T47D (cell line): ENCODE measurements at regions not wholly inside any gene's neighbourhood (a gene's known extent, or its start where the extent isn't known, plus 50 kb on each side); places are given as distances from the start of the nearest gene placed in this dataset.
"Not testable (repeated sequence)": the region's sequence is repeated elsewhere in the genome, so short reads cannot be mapped to it uniquely, and the experiment has no call there.

ENCODE experiments used
- DNase-seq, 2 experiments: peaks; one replicate each; pipeline versions ENCODE4 v3.0.0 to v3.0.0-alpha.2; 2011 to 2012; ENCODE audit warnings: low read depth in 1 of 2, low spot score in 1 of 2
- JUND ChIP-seq: IDR thresholded peaks from 2 replicates; pipeline ENCODE4 v1.6.1; 2012; ENCODE audit warnings: low read depth
- in situ Hi-C: cut with HindIII; loops from 2 replicates; pipeline ENCODE4 v1.10.0; 2016; ENCODE audit warnings: low sequenced_read_pairs, low pct_unique_long_range_greater_than_20kb

DNA sequence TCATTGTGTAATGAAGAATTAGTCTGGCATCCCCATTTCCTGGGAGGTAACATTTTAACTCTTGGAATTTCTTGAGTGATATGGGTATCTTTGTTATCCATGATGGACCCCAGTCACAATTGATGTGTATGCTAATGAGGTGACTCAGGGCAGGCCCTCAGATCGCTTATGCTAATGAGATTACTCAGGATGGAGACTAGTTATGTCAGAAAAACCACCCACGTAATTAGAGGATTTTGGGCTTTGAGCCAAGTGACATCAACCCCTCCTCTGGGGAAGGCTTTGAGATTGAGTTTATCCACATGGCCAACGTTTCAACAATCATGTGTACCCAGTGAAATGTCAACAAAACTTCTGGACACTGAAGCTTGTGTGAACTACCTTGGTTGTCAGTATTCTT is 772.7 kb downstream of the STPG2 start:
- no peak for DNase-seq
- no peak for TF ChIP-seq JUND
- in situ Hi-C loops: no loop called here

DNA sequence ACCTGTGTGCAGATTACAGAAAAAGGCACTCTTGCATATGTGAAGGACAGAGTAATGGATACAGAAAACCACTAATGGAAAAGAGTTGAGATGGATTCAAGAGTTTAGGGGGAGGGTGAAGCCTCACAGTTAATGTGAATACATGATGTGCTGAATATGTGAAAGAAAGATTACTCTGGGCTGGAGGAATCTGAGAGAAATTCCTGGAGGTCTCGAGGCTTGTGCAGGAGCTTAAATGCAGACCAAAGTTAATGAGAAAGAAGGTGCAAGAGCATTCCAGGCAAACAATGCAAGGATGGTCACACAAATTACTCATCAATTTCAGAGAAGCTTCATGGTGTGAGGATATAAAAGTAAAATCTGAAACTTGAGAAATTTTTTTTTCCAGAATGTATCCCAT is 768.8 kb downstream of the STPG2 start:
- no peak for TF ChIP-seq JUND
- DNase-seq: no peak
- in situ Hi-C loops: no loop called here

DNA sequence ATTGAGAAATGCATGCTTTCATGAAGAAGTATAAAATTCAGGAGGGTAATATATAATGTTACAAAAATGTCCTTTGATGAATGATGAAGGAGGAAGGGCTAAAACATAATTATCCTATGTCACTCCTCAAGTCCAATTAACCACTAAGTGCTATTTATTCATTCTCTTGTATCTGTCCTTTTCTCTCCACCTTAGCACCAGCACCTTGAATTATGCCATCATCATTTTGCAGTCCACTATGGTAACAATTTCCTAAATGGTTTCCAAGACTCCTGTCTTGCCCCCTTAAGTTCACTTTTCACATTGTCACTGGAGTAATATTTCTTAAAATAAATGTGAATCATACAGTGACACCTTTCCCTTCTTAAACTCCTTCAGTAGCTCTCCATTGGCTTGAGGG is 756.3 kb downstream of the STPG2 start:
- in situ Hi-C loops: no loop called here
- no peak for DNase-seq
- TF ChIP-seq JUND: no peak

DNA sequence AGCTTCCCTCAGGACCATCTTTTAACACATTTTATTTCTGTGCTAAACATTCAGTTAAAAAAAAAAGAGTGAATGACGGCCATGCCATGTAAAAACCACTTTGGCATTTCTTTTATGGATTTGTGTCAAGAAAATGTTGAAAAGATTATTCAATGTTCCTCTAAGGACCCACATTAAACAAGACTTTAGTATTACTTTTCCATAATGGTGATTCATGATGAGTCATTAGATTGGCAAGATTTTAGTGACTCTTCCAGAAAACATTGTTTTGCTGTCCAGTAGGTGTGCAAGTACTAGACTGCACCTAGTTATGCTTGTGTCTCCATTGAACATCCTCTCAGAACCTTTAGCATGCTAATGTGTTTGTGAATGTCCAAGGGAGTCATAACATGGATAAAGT is 748.6 kb downstream of the STPG2 start:
- no peak for TF ChIP-seq JUND
- in situ Hi-C loops: no loop called here
- DNase-seq: no peak

DNA sequence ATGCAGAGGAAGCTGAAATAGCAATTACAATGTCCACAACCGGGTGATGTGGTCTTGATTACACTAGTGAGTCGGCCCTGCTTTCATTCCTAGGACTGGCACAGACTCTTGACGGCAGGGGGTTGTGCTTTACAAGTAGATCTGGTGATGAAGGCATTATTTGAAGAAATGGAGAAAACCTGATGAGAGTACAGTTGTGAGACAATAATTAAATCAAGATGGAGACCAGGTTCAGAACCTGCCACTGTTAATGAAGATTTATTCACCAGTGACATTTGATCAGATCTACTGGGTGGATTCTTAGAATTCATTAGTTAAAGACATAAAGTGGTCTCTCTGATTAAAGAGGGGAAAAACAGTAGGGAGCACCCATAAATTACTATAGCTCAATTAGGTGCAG is 747.2 kb downstream of the STPG2 start:
- in situ Hi-C loops: no loop called here
- no peak for TF ChIP-seq JUND
- no peak for DNase-seq

DNA sequence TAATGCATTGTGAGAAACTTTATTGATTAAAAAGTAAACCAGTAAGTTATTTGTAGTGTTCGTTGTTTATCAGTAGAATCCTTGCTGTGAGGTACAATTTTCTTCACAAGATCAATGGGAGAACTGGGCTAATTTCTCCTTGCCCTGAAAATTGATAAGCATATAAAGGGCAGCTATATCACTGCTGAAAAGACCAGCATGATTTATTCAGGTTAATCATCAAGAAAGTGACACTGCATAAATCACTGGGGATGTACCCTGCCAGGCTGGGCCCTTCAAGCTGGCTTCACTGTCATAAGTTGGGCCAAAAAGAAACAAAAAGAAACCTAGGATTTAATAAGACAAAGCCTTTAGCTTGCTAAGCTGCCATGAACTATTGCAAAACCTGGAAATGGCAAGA is 746.7 kb downstream of the STPG2 start:
- DNase-seq: no peak
- TF ChIP-seq JUND: no peak
- in situ Hi-C loops: no loop called here

- in situ Hi-C loops: no loop called here
Measured at GRCh38 chr4:97404876-97405523, 738.3 kb downstream of the STPG2 start.

GRCh38 chr4:97411356-97411755 is 731.9 kb downstream of the STPG2 start:
- no peak for TF ChIP-seq JUND
- no peak for DNase-seq
- in situ Hi-C loops: no loop called here

More at GRCh38 chr4:97404876-97405523, 738.3 kb downstream of the STPG2 start:
- TF ChIP-seq JUND: no peak
- DNase-seq: no peak

DNA sequence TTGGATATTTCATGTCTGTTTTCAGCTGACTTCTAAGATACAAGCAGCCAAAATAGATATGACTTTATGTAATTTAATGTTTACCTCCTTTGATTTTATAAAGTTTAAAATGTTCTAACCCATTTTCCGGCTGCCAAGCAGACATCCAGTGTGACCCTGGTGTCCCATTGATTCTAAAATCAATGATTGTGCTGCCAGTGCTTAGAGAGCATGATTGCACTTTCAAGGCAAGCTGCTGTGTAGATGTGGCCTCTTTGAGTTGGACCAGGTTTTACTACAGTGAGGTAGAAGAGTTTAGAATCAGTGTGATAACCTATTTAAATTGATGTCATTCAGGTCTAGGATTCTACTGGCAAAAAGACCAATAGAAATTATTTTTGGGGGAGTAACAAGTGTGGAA is 730.9 kb downstream of the STPG2 start:
- no peak for TF ChIP-seq JUND
- in situ Hi-C loops: no loop called here
- no peak for DNase-seq

- DNase-seq: no peak
- TF ChIP-seq JUND: no peak
- in situ Hi-C loops: no loop called here
Measured at GRCh38 chr4:97414161-97414560, 729.1 kb downstream of the STPG2 start.

- DNase-seq: no peak
- in situ Hi-C loops: no loop called here
- no peak for TF ChIP-seq JUND
Measured at GRCh38 chr4:97432551-97432950, 710.7 kb downstream of the STPG2 start.

- in situ Hi-C loops, DNase-seq: not testable (repeated sequence)
Measured at GRCh38 chr4:97437998-97438705, 705.1 kb downstream of the STPG2 start.

- no peak for TF ChIP-seq JUND
- no peak for DNase-seq
- in situ Hi-C loops: no loop called here
Measured at GRCh38 chr4:97453186-97453585, 690.1 kb downstream of the STPG2 start.

DNA sequence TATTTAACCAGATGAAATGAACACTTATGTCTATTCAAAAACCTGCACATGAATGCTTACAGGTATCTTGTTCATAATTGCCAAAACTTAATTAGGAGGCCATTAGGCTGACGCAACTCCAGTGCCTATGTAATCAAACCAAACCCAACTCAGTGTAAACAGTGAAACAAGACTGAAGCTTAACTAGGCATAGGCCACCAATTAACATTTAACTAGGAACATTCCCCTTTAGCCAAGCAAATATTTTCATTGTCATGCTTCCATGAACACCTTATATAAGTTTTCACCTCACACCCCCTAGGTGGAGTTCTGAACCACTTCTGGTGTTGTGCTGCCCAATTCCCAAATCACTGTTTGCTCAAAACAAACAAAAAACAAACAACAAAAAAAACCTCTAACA is 686.0 kb downstream of the STPG2 start:
- peak; percentile 3 to 39 for DNase-seq
- in situ Hi-C loops: no loop called here
- TF ChIP-seq JUND: no peak
